ENCODE measurements at regions not wholly inside any gene's neighbourhood (a gene's known extent, or its start where the extent isn't known, plus 50 kb on each side); places are given as distances from the start of the nearest gene placed in this dataset.
"Not testable (repeated sequence)": the region's sequence is repeated elsewhere in the genome, so short reads cannot be mapped to it uniquely, and the experiment has no call there.

DNA sequence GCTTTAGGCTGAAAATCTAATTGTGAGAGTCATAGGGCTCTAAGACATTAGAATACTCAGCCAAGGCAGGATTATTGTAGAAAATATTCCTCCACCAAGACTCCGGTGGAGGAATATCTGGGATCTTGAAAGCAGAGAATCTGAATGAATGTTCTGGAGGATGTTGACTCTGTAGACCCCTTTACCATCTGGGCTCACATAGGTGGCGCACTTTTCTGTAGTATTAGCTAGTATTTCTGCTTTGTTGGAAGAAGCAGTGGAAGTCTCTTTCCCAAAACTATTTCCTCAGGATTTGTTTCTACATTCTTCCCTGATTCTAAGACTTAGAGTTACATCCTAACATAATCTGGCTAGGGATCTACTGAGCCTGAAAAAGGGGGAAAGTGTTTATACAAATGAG is 752.4 kb upstream of the SEMA6A start:
- H3K4me3 ChIP-seq (ENCODE audit: low read depth, low read length): no peak overlapping the region
- TF ChIP-seq, protein P1, sequence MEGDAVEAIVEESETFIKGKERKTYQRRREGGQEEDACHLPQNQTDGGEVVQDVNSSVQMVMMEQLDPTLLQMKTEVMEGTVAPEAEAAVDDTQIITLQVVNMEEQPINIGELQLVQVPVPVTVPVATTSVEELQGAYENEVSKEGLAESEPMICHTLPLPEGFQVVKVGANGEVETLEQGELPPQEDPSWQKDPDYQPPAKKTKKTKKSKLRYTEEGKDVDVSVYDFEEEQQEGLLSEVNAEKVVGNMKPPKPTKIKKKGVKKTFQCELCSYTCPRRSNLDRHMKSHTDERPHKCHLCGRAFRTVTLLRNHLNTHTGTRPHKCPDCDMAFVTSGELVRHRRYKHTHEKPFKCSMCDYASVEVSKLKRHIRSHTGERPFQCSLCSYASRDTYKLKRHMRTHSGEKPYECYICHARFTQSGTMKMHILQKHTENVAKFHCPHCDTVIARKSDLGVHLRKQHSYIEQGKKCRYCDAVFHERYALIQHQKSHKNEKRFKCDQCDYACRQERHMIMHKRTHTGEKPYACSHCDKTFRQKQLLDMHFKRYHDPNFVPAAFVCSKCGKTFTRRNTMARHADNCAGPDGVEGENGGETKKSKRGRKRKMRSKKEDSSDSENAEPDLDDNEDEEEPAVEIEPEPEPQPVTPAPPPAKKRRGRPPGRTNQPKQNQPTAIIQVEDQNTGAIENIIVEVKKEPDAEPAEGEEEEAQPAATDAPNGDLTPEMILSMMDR (IDR thresholded peaks at IDR 0.05; ENCODE audit: low read depth, low read length): no peak

DNA sequence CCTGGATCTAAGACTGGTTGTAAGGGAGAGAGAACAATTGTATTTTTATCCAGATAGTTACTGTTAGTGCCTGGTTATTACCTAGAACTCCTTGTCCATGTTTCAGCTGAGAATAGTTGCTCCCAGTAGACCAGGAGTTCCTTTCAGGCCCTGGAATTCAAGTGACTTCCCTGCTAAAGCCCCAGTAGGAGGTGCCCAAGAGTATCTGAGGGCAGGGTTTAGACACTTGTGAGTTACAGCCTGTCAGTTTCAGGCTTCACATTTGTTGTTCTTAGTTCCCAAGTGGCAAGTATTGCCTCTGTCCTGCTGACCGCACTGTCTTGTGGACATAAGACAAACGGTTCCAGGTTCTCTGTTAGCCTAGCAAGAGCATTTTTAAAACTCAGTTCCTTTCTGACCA is 743.9 kb upstream of the SEMA6A start:
- no peak overlapping the region for H3K4me3 ChIP-seq (ENCODE audit: low read depth, low read length)
- TF ChIP-seq, protein P1 (IDR thresholded peaks at IDR 0.05; ENCODE audit: low read depth, low read length): no peak

DNA sequence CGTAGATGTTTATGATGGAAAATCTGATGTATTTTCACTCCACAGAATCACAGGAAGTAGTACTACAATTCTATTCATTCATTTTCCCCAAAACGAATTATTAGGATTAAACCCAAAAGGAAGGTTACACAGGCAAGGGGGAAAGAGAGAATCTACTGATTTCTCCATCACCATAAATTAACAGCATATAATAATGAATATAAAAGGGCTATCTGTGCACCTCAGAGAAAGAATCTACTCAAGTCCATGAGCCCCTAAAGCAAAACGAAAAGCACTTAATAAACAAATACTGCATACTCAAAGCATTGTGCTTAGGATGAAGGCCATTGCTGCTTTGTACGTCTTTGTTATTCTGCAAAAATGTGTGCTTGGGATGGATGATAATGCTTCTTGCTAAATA is 740.5 kb upstream of the SEMA6A start:
- TF ChIP-seq, protein P1 (IDR thresholded peaks at IDR 0.05; ENCODE audit: low read depth, low read length): no peak
- H3K4me3 ChIP-seq (ENCODE audit: low read depth, low read length): no peak overlapping the region

DNA sequence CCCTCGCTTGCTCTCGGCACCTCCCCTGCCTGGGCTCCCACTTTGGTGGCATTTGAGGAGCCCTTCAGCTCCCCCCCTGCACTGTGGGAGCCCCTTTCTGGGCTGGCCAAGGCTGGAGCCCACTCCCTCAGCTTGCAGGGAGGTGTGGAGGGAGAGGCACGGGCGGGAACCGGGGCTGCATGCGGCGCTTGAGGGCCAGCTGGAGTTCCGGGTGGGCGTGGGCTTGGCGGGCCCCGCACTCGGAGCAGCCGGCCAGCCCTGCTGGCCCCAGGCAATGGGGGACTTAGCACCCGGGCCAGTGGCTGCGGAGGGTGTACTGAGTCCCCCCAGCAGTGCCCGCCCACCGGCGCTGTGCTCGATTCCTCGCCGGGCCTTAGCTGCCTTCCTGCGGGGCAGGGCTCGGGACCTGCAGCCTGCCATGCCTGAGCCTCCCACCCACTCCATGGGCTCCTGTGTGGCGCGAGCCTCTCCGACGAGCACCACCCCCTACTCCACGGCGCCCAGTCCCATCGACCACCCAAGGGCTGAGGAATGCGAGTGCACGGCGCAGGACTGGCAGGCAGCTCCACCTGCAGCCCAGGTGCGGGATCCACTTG is 730.0 kb upstream of the SEMA6A start:
- H3K4me3 ChIP-seq (ENCODE audit: low read depth, low read length): not testable (repeated sequence)

DNA sequence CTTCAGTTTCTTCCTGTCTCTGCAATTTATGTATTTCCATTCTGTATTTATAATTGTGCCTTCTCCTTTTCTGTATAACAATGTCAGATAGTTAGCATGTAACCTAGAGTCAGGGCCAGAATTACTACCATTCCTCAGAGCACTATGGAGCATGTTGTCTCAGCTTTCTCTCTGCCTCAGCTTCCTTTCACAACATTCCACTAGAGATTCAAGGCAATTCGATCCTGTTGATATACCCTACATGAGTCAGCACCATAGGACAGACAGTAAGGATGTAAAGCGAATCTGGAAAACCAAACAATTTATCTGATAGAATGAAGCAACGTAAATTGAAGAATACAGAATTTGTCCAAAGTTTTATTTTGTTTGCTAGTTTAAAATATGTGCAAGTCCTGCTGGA is 728.3 kb upstream of the SEMA6A start:
- no peak overlapping the region for H3K4me3 ChIP-seq (ENCODE audit: low read depth, low read length)
- TF ChIP-seq, protein P1 (IDR thresholded peaks at IDR 0.05; ENCODE audit: low read depth, low read length): no peak

DNA sequence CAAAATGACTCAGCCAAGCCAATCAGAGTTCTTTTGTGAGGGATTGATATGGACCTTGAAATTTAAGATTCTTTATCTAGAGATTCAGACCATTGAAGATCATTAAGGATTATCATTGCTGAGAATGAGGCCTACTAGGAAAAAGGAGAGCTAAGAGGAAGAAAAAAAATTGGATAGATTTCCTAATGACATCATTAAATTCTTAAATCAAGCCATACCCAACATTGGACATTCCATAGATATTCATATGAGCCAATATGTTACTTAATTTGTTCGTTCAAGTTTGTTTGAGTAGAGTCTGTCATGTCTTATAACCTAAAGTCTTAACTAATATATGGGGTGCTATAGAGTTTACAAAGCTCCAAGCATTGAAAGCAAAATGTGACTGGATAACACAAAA is 727.9 kb upstream of the SEMA6A start:
- H3K4me3 ChIP-seq (ENCODE audit: low read depth, low read length): no peak overlapping the region
- TF ChIP-seq, protein P1 (IDR thresholded peaks at IDR 0.05; ENCODE audit: low read depth, low read length): no peak

DNA sequence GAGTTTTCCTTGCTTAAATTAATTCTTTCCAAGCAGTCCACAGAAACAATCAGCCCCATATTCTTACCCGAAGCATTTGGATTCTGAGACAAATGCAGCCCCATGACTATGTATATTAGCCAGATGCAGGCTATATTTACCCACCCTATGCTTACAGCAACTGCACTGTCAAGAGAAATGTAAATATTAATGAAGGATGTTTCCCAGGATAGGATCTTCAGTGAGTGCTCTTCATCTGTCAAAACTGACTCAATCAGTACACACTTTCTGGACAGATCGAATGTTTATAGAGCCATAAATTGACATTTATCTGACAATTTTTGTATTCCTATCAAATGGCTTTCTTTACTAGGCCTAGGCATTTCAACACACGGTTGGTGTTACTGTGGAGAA is 725.3 kb upstream of the SEMA6A start:
- TF ChIP-seq, protein P1 (IDR thresholded peaks at IDR 0.05; ENCODE audit: low read depth, low read length): no peak
- H3K4me3 ChIP-seq (ENCODE audit: low read depth, low read length): no peak overlapping the region

Data from WI38 (cell line).